ENCODE measurements at regions not wholly inside any gene's neighbourhood (a gene's known extent, or its start where the extent isn't known, plus 50 kb on each side); places are given as distances from the start of the nearest gene placed in this dataset.

- no peak for TF ChIP-seq CTCF (conservative IDR thresholded peaks at IDR 0.05; ENCODE audit: low read depth, low read length)
- no peak for TF ChIP-seq EZH2 (IDR thresholded peaks at IDR 0.05; ENCODE audit: low read length, unreplicated experiment)
These were observed 185.4 kb downstream of the OMA1 start for GRCh38 chr1:58361134-58361533.

Data from PC-3 (cell line).